HEK293T (cell line): ENCODE measurements at regions not wholly inside any gene's neighbourhood (a gene's known extent, or its start where the extent isn't known, plus 50 kb on each side); places are given as distances from the start of the nearest gene placed in this dataset.

Source experiments
- CTCF ChIA-PET: fragments of 350-600 bp; formaldehyde crosslinking; extraction: SDS; loops from one replicate; lab custom pipeline; 2021; ENCODE audit warnings: antibody characterized with exemption, inconsistent platforms; lab: Yijun Ruan, JAX
- POLR2A ChIA-PET: fragments of 350-600 bp; formaldehyde crosslinking; extraction: SDS; loops from one replicate; lab custom pipeline; 2020; ENCODE audit warnings: antibody characterized with exemption, inconsistent platforms; lab: Yijun Ruan, JAX
- DNase-seq: peaks from one replicate; pipeline ENCODE4 v3.0.0; 2012; ENCODE audit warnings: mixed read lengths; ENCODE audit errors: extremely low spot score
- ARNT ChIP-seq: fragments of 450-650 bp; IDR thresholded peaks from 2 replicates; pipeline ENCODE4 v1.6.1; 2017; ENCODE audit warnings: mild to moderate bottlenecking
- BHLHE40 ChIP-seq: fragments of 450-650 bp; IDR thresholded peaks from 2 replicates; pipeline ENCODE4 v1.6.1; 2016; ENCODE audit warnings: mild to moderate bottlenecking, moderate library complexity, borderline replicate concordance
- CTBP1 ChIP-seq: fragments of 450-650 bp; IDR thresholded peaks from 2 replicates; pipeline ENCODE4 v1.6.1; 2016; ENCODE audit warnings: borderline replicate concordance
- ELF4 ChIP-seq: fragments of 450-650 bp; IDR thresholded peaks from 2 replicates; pipeline ENCODE4 v1.6.1; 2017; ENCODE audit warnings: antibody characterized with exemption
- FOXA1 ChIP-seq: fragments of 450-650 bp; IDR thresholded peaks from 2 replicates; pipeline ENCODE4 v1.6.1; 2016; ENCODE audit warnings: mild to moderate bottlenecking
- FOXK2 ChIP-seq: fragments of 450-650 bp; IDR thresholded peaks from 2 replicates; pipeline ENCODE4 v1.6.1; 2016; ENCODE audit warnings: mild to moderate bottlenecking
- FOXM1 ChIP-seq: fragments of 450-650 bp; IDR thresholded peaks from 2 replicates; pipeline ENCODE4 v1.6.1; 2017; ENCODE audit warnings: mild to moderate bottlenecking, borderline replicate concordance
- HDGF ChIP-seq: fragments of 450-650 bp; IDR thresholded peaks from 2 replicates; pipeline ENCODE4 v1.6.1; 2017; ENCODE audit warnings: antibody characterized with exemption, borderline replicate concordance
- L3MBTL2 ChIP-seq: fragments of 450-650 bp; conservative IDR thresholded peaks from 2 replicates; pipeline ENCODE4 v1.6.1; 2016; ENCODE audit warnings: mild to moderate bottlenecking
- LEF1 ChIP-seq: fragments of 450-650 bp; IDR thresholded peaks from 2 replicates; pipeline ENCODE4 v1.6.1; 2017; ENCODE audit warnings: mild to moderate bottlenecking, borderline replicate concordance
- NFRKB ChIP-seq: fragments of 450-650 bp; IDR thresholded peaks from 2 replicates; pipeline ENCODE4 v1.6.1; 2016; ENCODE audit warnings: mild to moderate bottlenecking, moderate library complexity
- SP1 ChIP-seq: fragments of 450-650 bp; IDR thresholded peaks from 2 replicates; pipeline ENCODE4 v1.6.1; 2017
- SUZ12 ChIP-seq: fragments of 450-650 bp; IDR thresholded peaks from 2 replicates; pipeline ENCODE4 v1.6.1; 2016; ENCODE audit warnings: mild to moderate bottlenecking
- TARDBP ChIP-seq: fragments of 450-650 bp; IDR thresholded peaks from 2 replicates; pipeline ENCODE4 v1.6.1; 2016
- ZNF384 ChIP-seq: fragments of 450-650 bp; IDR thresholded peaks from 2 replicates; pipeline ENCODE4 v1.6.1; 2016
- TF ChIP-seq, protein P1 (sequence below): fragments of 450-650 bp; IDR thresholded peaks from 2 replicates; pipeline ENCODE4 v1.6.1; 2016

DNA sequence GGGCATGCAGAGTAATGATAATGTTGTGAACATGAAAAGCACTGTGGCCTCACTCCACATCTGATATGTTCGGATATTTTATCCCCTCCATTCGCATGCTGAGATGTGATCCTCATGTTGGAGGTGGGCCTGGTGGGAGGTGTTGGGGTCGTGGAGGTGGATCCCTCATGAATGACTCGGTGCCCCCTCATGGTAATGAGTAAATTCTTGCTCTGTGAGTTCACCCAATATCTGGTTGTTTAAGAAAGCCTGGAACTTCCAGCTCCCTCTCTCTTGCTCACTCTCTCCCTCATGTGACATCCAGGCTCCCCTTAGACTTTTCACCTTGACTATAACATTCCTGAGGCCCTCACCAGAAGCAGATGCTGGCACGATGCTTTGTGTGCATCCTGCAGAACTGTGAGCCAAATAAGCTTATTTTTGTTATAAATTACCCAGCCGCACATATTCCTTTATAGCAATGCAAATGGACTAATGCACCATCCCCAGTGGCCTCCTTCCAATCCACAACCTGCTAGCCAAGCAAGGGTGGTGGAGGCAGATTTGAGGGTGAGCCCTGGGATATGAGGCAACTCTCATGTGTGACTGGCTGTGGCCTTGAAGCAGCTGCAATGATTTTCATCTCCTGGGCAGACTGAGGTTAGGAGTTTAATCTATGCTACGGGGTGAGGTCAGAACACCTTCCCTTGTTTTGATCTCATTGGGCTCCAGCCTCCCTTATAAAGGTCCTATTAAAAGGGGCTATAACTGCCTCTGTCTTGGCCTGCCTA lies 276.5 kb downstream of the ETS1 start:
- no peak for DNase-seq
- TF ChIP-seq FOXA1 = no peak
- TF ChIP-seq ZNF384 = no peak
- no peak for TF ChIP-seq BHLHE40
- no peak for TF ChIP-seq L3MBTL2
- TF ChIP-seq SUZ12 = no peak
- TF ChIP-seq, protein P1, sequence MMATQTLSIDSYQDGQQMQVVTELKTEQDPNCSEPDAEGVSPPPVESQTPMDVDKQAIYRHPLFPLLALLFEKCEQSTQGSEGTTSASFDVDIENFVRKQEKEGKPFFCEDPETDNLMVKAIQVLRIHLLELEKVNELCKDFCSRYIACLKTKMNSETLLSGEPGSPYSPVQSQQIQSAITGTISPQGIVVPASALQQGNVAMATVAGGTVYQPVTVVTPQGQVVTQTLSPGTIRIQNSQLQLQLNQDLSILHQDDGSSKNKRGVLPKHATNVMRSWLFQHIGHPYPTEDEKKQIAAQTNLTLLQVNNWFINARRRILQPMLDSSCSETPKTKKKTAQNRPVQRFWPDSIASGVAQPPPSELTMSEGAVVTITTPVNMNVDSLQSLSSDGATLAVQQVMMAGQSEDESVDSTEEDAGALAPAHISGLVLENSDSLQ = no peak
- no peak for TF ChIP-seq NFRKB
- no peak for TF ChIP-seq FOXK2
- TF ChIP-seq CTBP1 = no peak
- no peak for TF ChIP-seq LEF1
- no peak for TF ChIP-seq ELF4
- no peak for TF ChIP-seq FOXM1
- TF ChIP-seq TARDBP = no peak
- TF ChIP-seq SP1 = no peak
- TF ChIP-seq HDGF = no peak
- TF ChIP-seq ARNT = no peak
- ChIA-PET CTCF (no interaction called here), POLR2A (no interaction called here)

DNA sequence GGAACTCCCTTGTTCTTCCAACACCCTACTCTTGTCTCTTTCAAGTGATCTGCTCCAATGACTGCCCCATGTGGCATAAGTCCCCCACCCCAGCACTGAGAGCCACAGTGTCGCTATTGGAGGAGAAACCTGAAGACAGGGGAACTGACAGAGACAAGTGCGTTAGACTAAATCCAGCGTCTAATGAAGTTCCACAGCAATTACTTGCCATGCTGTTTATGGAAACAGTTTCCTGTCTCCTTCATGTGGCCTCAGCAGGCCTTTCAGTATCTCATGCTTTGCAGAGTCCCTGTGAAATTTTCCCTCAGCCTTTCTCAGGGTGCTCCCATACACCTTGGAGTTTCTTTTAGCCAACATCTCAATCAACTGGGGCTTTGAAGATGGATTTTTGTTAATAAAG lies 277.4 kb downstream of the ETS1 start:
- no peak for DNase-seq
- ChIA-PET CTCF (no interaction called here), POLR2A (no interaction called here)
- TF ChIP-seq ARNT (no peak), SP1 (no peak), L3MBTL2 (no peak)

DNA sequence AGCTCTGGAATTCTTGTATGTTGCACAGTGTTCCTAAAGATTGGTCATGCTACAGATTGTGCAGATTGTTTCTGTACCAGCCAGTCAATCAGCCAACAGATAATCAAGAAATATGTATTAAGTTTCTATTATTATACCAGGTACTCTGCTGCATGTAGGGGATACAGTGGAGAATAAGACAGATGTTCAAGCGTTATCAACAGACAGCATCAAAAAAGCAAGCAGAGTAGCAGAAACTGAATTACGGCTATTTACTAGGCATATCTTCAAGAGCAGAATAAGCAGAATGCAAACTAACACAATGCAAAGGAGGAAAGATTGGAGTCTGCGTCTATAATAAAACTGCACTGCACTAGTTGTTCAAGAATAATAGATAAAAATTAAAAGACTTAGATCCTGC lies 278.6 kb downstream of the ETS1 start:
- ChIA-PET POLR2A (no interaction called here), CTCF (no interaction called here)
- no peak for TF ChIP-seq ELF4
- no peak for DNase-seq

DNA sequence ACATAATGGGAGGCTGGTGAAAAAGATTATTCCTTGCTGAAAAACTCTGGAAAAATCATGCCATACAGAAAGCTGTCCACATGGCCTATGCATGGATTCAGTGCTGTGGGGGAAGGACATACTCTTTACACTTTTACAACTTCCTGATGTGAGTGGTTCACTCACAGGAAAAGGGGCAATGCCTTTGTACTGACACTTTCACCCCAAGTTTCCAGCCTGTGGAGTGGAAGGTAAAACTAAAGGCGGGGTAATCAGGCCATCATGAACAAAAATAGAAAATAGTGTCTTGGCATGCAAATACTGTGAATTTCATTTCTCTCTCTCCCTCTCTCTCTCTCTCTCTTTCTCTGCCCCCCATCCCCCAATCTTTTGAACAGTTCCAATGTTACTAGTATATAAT lies 281.8 kb downstream of the ETS1 start:
- ChIA-PET CTCF (no interaction called here), POLR2A (no interaction called here)
- no peak for DNase-seq
- TF ChIP-seq SUZ12 (no peak), SP1 (no peak), ZNF384 (no peak), FOXM1 (no peak)
- TF ChIP-seq, protein P1 = no peak

DNA sequence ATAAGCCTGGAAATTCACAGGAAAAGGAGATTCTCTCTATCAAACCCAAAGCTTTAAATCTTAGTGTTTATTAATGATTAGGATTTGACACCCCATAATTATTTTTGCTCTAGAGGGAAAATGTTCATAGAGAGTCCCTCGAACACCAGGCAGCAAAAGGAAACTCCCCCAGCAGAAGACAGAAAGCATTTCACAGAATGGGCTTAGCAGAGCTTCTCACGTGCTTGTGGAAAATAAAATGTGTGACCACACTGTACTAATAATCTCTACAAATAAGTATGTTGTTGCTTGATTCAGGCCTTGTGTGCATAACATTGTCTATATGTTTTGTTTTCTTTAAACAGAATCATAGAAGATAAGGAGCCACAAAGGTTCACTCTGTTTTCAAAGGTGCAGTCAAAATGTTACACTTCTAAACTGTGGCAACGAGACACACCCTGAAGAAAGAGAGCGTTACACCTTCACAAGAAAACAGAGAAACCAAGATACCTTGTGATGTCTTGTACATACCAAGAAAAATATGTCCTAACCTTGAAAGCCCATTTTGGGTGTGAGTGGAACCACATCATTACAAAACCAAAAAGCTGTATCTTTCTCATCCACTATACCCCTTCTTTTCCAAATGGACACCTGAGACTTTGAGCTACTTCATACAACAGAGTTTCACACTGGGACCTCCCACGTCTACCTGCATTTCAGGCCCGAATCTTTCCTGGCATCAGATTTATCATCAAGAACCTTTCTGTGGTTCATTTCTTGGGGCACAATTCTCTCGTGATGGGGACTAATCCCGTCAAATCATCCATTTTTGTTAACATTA lies 282.5 kb downstream of the ETS1 start:
- no peak for DNase-seq
- ChIA-PET POLR2A (no interaction called here), CTCF (no interaction called here)
- no peak for TF ChIP-seq TARDBP
- no peak for TF ChIP-seq ZNF384

DNA sequence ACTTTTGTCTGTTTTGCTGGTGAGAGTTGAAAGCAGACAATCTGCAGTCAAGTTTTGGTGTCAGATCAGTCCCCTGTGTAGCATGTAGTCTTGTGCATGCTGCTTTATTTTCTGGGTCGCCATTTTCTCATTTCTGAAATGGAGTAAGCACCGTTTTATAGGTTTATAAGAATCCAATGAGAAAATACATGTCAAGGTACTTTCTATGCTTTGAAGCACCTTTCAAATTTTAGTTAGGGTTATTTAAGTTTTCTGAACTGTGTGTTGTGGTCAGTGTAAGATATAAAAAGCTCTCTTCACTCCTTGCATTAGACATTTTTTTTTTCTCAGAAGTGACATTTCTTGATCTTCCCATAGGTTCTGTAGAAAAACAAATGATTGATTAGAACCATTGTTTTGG lies 283.2 kb downstream of the ETS1 start:
- TF ChIP-seq LEF1 (no peak), ZNF384 (no peak), FOXA1 (no peak), TARDBP (no peak)
- ChIA-PET CTCF (no interaction called here), POLR2A (no interaction called here)
- DNase-seq = no peak

DNA sequence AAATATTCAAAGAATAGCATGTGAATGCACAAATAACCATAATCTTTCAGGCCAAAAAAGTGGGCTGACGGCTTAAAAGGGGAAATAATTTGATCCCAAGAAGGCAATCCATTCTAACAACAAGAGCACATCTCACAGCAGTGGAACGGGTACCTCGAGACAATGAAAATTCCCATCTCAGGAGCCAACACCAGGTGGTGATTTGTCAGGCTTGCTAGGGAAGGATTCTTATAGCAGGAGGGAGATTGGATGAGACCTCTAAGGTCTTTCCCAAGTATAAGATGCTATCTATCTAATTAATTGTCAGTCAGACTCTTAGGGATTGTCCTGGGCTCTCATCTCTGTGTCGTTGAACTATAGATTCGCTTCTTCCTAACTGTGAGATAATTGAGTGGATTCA lies 284.0 kb downstream of the ETS1 start:
- TF ChIP-seq, protein P1 = no peak
- TF ChIP-seq HDGF (no peak), NFRKB (no peak), FOXK2 (no peak), FOXM1 (no peak), SP1 (no peak), FOXA1 (no peak), SUZ12 (no peak), LEF1 (no peak), ELF4 (no peak), L3MBTL2 (no peak), BHLHE40 (no peak), TARDBP (no peak), CTBP1 (no peak), ARNT (no peak), ZNF384 (no peak)
- POLR2A ChIA-PET = no interaction called here
- DNase-seq = no peak
- CTCF ChIA-PET = interaction anchor here (0.6 kb wide), 1 partner anchor 233 kb away, joined by 3 read pairs; no protein-coding TSS in a partner anchor
